SK-N-SH treated with all-trans-retinoic acid at 6 μM for 48 hours (cell line): ENCODE measurements at regions not wholly inside any gene's neighbourhood (a gene's known extent, or its start where the extent isn't known, plus 50 kb on each side); places are given as distances from the start of the nearest gene placed in this dataset.

Source experiments
- BACH2 ChIP-seq: fragments of 250-450 bp; sonication (Bioruptor Pico); IDR thresholded peaks from 2 replicates; pipeline ENCODE4 v1.9.0; 2021; ENCODE audit warnings: mild to moderate bottlenecking, borderline replicate concordance
- CREB5 ChIP-seq: fragments of 250-450 bp; sonication (Bioruptor Pico); IDR thresholded peaks from 2 replicates; pipeline ENCODE4 v1.5.1; 2020; ENCODE audit warnings: low read depth, mild to moderate bottlenecking, moderate library complexity
- CSRNP3 ChIP-seq: fragments of 250-450 bp; sonication (Bioruptor Pico); IDR thresholded peaks from 2 replicates; pipeline ENCODE4 v1.5.1; 2021; ENCODE audit warnings: mild to moderate bottlenecking, moderate library complexity
- GLIS3 ChIP-seq: fragments of 250-450 bp; sonication (Bioruptor Pico); IDR thresholded peaks from 2 replicates; pipeline ENCODE4 v1.5.0; 2020; ENCODE audit warnings: mild to moderate bottlenecking, moderate library complexity
- OSR1 ChIP-seq: fragments of 250-450 bp; sonication (Bioruptor Pico); IDR thresholded peaks from 2 replicates; pipeline ENCODE4 v1.8.0; 2022; ENCODE audit warnings: moderate library complexity, mild to moderate bottlenecking, inconsistent platforms
- TCF4 ChIP-seq: fragments of 250-450 bp; sonication (Bioruptor Pico); IDR thresholded peaks from 2 replicates; pipeline ENCODE4 v1.8.0; 2021; ENCODE audit warnings: mild to moderate bottlenecking, moderate library complexity, borderline replicate concordance
- ZC3H10 ChIP-seq: fragments of 250-450 bp; sonication (Bioruptor Pico); IDR thresholded peaks from 2 replicates; pipeline ENCODE4 v1.5.1; 2021; ENCODE audit warnings: mild to moderate bottlenecking, moderate library complexity
- ZFP3 ChIP-seq: fragments of 250-450 bp; sonication (Bioruptor Pico); IDR thresholded peaks from 2 replicates; pipeline ENCODE4 v1.5.0; 2020; ENCODE audit warnings: mild to moderate bottlenecking, moderate library complexity
- ZNF70 ChIP-seq: fragments of 450-650 bp; formaldehyde crosslinking; IDR thresholded peaks from 2 replicates; pipeline ENCODE4 v1.5.0; 2020; ENCODE audit warnings: mild to moderate bottlenecking, moderate library complexity
- ZNF8 ChIP-seq: fragments of 450-650 bp; formaldehyde crosslinking; IDR thresholded peaks from 2 replicates; pipeline ENCODE4 v1.5.0; 2020; ENCODE audit warnings: mild to moderate bottlenecking, moderate library complexity

- no peak for TF ChIP-seq GLIS3
- TF ChIP-seq ZNF70 (CRISPR knock-in tag): no peak
- no peak for TF ChIP-seq OSR1
- no peak for TF ChIP-seq ZFP3 (CRISPR knock-in tag)
- TF ChIP-seq ZC3H10 (CRISPR knock-in tag): no peak
- TF ChIP-seq BACH2 (CRISPR knock-in tag): no peak
- no peak for TF ChIP-seq TCF4 (CRISPR knock-in tag)
- TF ChIP-seq CSRNP3 (CRISPR knock-in tag): no peak
- no peak for TF ChIP-seq CREB5 (CRISPR knock-in tag)
- TF ChIP-seq ZNF8 (CRISPR knock-in tag): no peak
Observed at GRCh38 chr2:60628615-60629304, 75.3 kb upstream of the BCL11A start.
